GM12801 (cell line): ENCODE measurements at regions not wholly inside any gene's neighbourhood (a gene's known extent, or its start where the extent isn't known, plus 50 kb on each side); places are given as distances from the start of the nearest gene placed in this dataset.

Source experiments
- CTCF ChIP-seq: IDR thresholded peaks from one replicate; pipeline ENCODE4 v1.5.1; 2011; ENCODE audit warnings: control low read depth; ENCODE audit not compliant: insufficient read length; ENCODE audit errors: extremely low read depth

GRCh38 chr4:24417206-24417605 lies 167.1 kb downstream of the DHX15 start:
- no peak for TF ChIP-seq CTCF

GRCh38 chr4:24416293-24416692 lies 168.1 kb downstream of the DHX15 start:
- TF ChIP-seq CTCF, result no peak

- TF ChIP-seq CTCF, result no peak
Measured at GRCh38 chr4:24413311-24413784, 171.0 kb downstream of the DHX15 start.

GRCh38 chr4:24411806-24412205 lies 172.5 kb downstream of the DHX15 start:
- TF ChIP-seq CTCF, result no peak

- no peak for TF ChIP-seq CTCF
Measured at GRCh38 chr4:24411299-24411698, 173.1 kb downstream of the DHX15 start.

- no peak for TF ChIP-seq CTCF
Measured at GRCh38 chr4:24408640-24409039, 175.7 kb downstream of the DHX15 start.

- TF ChIP-seq CTCF, result no peak
Measured at GRCh38 chr4:24405926-24406325, 178.4 kb downstream of the DHX15 start.

GRCh38 chr4:24405341-24405740 lies 179.0 kb downstream of the DHX15 start:
- TF ChIP-seq CTCF, result no peak
